Activated T-cell treated with anti-CD3 and anti-CD28 coated beads for 4 hours (primary cell): ENCODE measurements at regions not wholly inside any gene's neighbourhood (a gene's known extent, or its start where the extent isn't known, plus 50 kb on each side); places are given as distances from the start of the nearest gene placed in this dataset.
"Not testable (repeated sequence)": the region's sequence is repeated elsewhere in the genome, so short reads cannot be mapped to it uniquely, and the experiment has no call there.

Source experiments
- DNase-seq: peaks from one replicate; pipeline ENCODE4 v3.0.0-alpha.2; 2020

GRCh38 chr6:15953152-15953880 is 175.6 kb upstream of the MYLIP start:
- DNase-seq: no peak

GRCh38 chr6:15952231-15953151 is 176.4 kb upstream of the MYLIP start:
- DNase-seq: no peak

- DNase-seq: no peak
Observed at GRCh38 chr6:15950962-15951569, 177.8 kb upstream of the MYLIP start.

- DNase-seq: no peak
Observed at GRCh38 chr6:15949982-15950381, 178.9 kb upstream of the MYLIP start.

- no peak for DNase-seq
Observed at GRCh38 chr6:15948930-15949900, 179.7 kb upstream of the MYLIP start.

GRCh38 chr6:15947923-15948322 is 181.0 kb upstream of the MYLIP start:
- no peak for DNase-seq

- DNase-seq: no peak
Observed at GRCh38 chr6:15947436-15947835, 181.4 kb upstream of the MYLIP start.

- DNase-seq: no peak
Observed at GRCh38 chr6:15946701-15947385, 182.0 kb upstream of the MYLIP start.

GRCh38 chr6:15945593-15946159 is 183.2 kb upstream of the MYLIP start:
- DNase-seq: no peak

GRCh38 chr6:15943423-15943822 is 185.5 kb upstream of the MYLIP start:
- DNase-seq: no peak

- no peak for DNase-seq
Observed at GRCh38 chr6:15941168-15941567, 187.7 kb upstream of the MYLIP start.

GRCh38 chr6:15938107-15938506 is 190.8 kb upstream of the MYLIP start:
- DNase-seq: no peak

- no peak for DNase-seq
Observed at GRCh38 chr6:15937602-15938001, 191.3 kb upstream of the MYLIP start.

- no peak for DNase-seq
Observed at GRCh38 chr6:15936503-15936902, 192.4 kb upstream of the MYLIP start.

GRCh38 chr6:15935661-15936060 is 193.2 kb upstream of the MYLIP start:
- no peak for DNase-seq

GRCh38 chr6:15931697-15932096 is 197.2 kb upstream of the MYLIP start:
- DNase-seq: not testable (repeated sequence)

- no peak for DNase-seq
Observed at GRCh38 chr6:15930207-15930606, 198.7 kb upstream of the MYLIP start.

GRCh38 chr6:15929685-15930084 is 199.2 kb upstream of the MYLIP start:
- no peak for DNase-seq

- DNase-seq: no peak
Observed at GRCh38 chr6:15927531-15928225, 201.2 kb upstream of the MYLIP start.

- DNase-seq: no peak
Observed at GRCh38 chr6:15926256-15926655, 202.6 kb upstream of the MYLIP start.

GRCh38 chr6:15924893-15925292 is 204.0 kb upstream of the MYLIP start:
- DNase-seq: no peak
